Breast epithelium (tissue), 4 donors: ENCODE measurements at regions not wholly inside any gene's neighbourhood (a gene's known extent, or its start where the extent isn't known, plus 50 kb on each side); places are given as distances from the start of the nearest gene placed in this dataset.

Experiments
- DNase-seq, 2 donors: peaks; one replicate each; pipeline ENCODE4 v3.0.0-alpha.2; 2019; ENCODE audit warnings: low spot score in 2 of 2
- H3K27ac ChIP-seq, 2 donors: fragments of 200-600 bp; sonication (generic) in 1 of 2; one replicate each; pipeline ENCODE4 v1.5.1; 2016 to 2019; ENCODE audit warnings: mild to moderate bottlenecking in 1 of 2
- H3K27me3 ChIP-seq, 2 donors: fragments of 200-600 bp; sonication (generic) in 1 of 2; one replicate each; pipeline versions ENCODE4 v1.5.1 to v1.6.0; 2017 to 2019; ENCODE audit warnings: control low read depth in 1 of 2, mild to moderate bottlenecking in 1 of 2
- H3K36me3 ChIP-seq: fragments of 200-600 bp; one replicate; pipeline ENCODE4 v1.5.1; 2019
- H3K4me1 ChIP-seq, 2 donors: fragments of 200-600 bp; sonication (generic); one replicate each; pipeline ENCODE4 v1.5.1; 2016 to 2019; ENCODE audit warnings: control low read depth in 1 of 2
- H3K4me3 ChIP-seq, 3 donors: fragments of 200-600 bp; sonication (generic); 1 replicate in 2 of 3; 2 replicates in 1 of 3; pipeline ENCODE4 v1.5.1; 2016 to 2019; ENCODE audit warnings: mild to moderate bottlenecking in 3 of 3, moderate library complexity in 2 of 3
- H3K9me3 ChIP-seq, 2 donors: fragments of 200-600 bp; sonication (generic) in 1 of 2; one replicate each; pipeline ENCODE4 v1.5.1; 2016 to 2019; ENCODE audit warnings: control low read depth in 1 of 2
- CTCF ChIP-seq, 3 donors: fragments of 450-650 bp; IDR thresholded peaks; one replicate each; pipeline ENCODE4 v1.5.1; 2016 to 2017; ENCODE audit warnings: antibody characterized with exemption in 3 of 3, mild to moderate bottlenecking in 3 of 3, moderate library complexity in 3 of 3
- POLR2A ChIP-seq: fragments of 450-650 bp; IDR thresholded peaks from one replicate; pipeline ENCODE4 v1.6.1; 2016; ENCODE audit warnings: antibody characterized with exemption, mild to moderate bottlenecking, moderate library complexity
- POLR2AphosphoS5 ChIP-seq, 3 donors: sonication (generic); formaldehyde crosslinking; IDR thresholded peaks; one replicate each; pipeline ENCODE4 v1.6.1; 2017; ENCODE audit warnings: antibody characterized with exemption in 3 of 3
- intact Hi-C: fragments of 100-400 bp; cut with DNase I; formaldehyde crosslinking; loops from one replicate; pipeline ENCODE4 v1.15.1; 2023; ENCODE audit warnings: low total_unique reads

- Histone ChIP-seq H3K4me3 (no peak overlapping the region), H3K27ac (no peak overlapping the region), H3K27me3 (no peaks in the 10 kb centered on the region), H3K36me3 (no peaks in the 10 kb centered on the region), H3K9me3 (no peaks in the 10 kb centered on the region), H3K4me1 (no peaks in the 10 kb centered on the region)
- no peak for DNase-seq
- TF ChIP-seq POLR2AphosphoS5 (IDR thresholded peaks at IDR 0.05) (no peak), POLR2A (no peak), CTCF (IDR thresholded peaks at IDR 0.05) (no peak)
- intact Hi-C loops = no loop called here
These were observed 424.5 kb downstream of the SOX2 start for GRCh38 chr3:182136008-182136910.

GRCh38 chr3:182138393-182138792 lies 426.7 kb downstream of the SOX2 start:
- TF ChIP-seq POLR2AphosphoS5 (IDR thresholded peaks at IDR 0.05) (no peak), CTCF (IDR thresholded peaks at IDR 0.05) (no peak), POLR2A (no peak)
- no peak overlapping the region for H3K27ac ChIP-seq
- intact Hi-C loops = no loop called here

GRCh38 chr3:182139627-182140357 lies 428.1 kb downstream of the SOX2 start:
- Histone ChIP-seq H3K4me1 (no peaks in the 10 kb centered on the region), H3K27me3 (no peaks in the 10 kb centered on the region), H3K4me3 (no peak overlapping the region), H3K9me3 (no peaks in the 10 kb centered on the region), H3K27ac (no peak overlapping the region), H3K36me3 (no peaks in the 10 kb centered on the region)
- TF ChIP-seq POLR2AphosphoS5 (IDR thresholded peaks at IDR 0.05) = no peak
- no peak for TF ChIP-seq CTCF (IDR thresholded peaks at IDR 0.05)
- TF ChIP-seq POLR2A = no peak
- no peak for DNase-seq
- intact Hi-C loops = no loop called here

More at GRCh38 chr3:182138393-182138792, 426.7 kb downstream of the SOX2 start:
- no peak for DNase-seq
- no peaks in the 10 kb centered on the region for H3K27me3 ChIP-seq
- no peaks in the 10 kb centered on the region for H3K9me3 ChIP-seq
- no peak overlapping the region for H3K4me3 ChIP-seq
- no peaks in the 10 kb centered on the region for H3K4me1 ChIP-seq
- H3K36me3 ChIP-seq = no peaks in the 10 kb centered on the region

- Histone ChIP-seq H3K4me1 (no peaks in the 10 kb centered on the region), H3K27ac (no peak overlapping the region), H3K9me3 (no peaks in the 10 kb centered on the region), H3K4me3 (no peak overlapping the region), H3K36me3 (no peaks in the 10 kb centered on the region), H3K27me3 (no peaks in the 10 kb centered on the region)
- intact Hi-C loops = no loop called here
- no peak for TF ChIP-seq POLR2A
- TF ChIP-seq CTCF (IDR thresholded peaks at IDR 0.05) = no peak
- TF ChIP-seq POLR2AphosphoS5 (IDR thresholded peaks at IDR 0.05) = no peak
- no peak for DNase-seq
These were observed 431.2 kb downstream of the SOX2 start for GRCh38 chr3:182142928-182143327.

GRCh38 chr3:182143903-182144302 lies 432.2 kb downstream of the SOX2 start:
- Histone ChIP-seq H3K4me3 (no peak overlapping the region), H3K9me3 (no peaks in the 10 kb centered on the region), H3K27ac (no peak overlapping the region), H3K4me1 (no peaks in the 10 kb centered on the region), H3K36me3 (no peaks in the 10 kb centered on the region), H3K27me3 (no peaks in the 10 kb centered on the region)
- no peak for TF ChIP-seq CTCF (IDR thresholded peaks at IDR 0.05)
- intact Hi-C loops = no loop called here
- DNase-seq = no peak
